Endothelial cell of umbilical vein (primary cell): ENCODE measurements at regions not wholly inside any gene's neighbourhood (a gene's known extent, or its start where the extent isn't known, plus 50 kb on each side); places are given as distances from the start of the nearest gene placed in this dataset.

Source experiments
- BruUV-seq: library from RNA; stranded (reverse); fragments of 400-500 nt; replicated peaks from 2 replicates; lab custom pipeline; 2021; lab: Mats Ljungman, UMichigan
- CTCF ChIA-PET: fragments of 300-600, 350-600 bp; sonication (Branson Sonifier 250); formaldehyde crosslinking; loops from one replicate; lab custom pipeline; 2021; ENCODE audit warnings: antibody characterized with exemption, inconsistent platforms; lab: Charles Lee
- POLR2A ChIA-PET: fragments of 300-600, 350-600 bp; sonication (Branson Sonifier 250); formaldehyde crosslinking; loops from one replicate; lab custom pipeline; 2021; ENCODE audit warnings: antibody characterized with exemption, inconsistent platforms; lab: Charles Lee
- DNase-seq: peaks from one replicate; pipeline ENCODE4 v3.0.0-alpha.2; 2011; ENCODE audit warnings: low read depth, low spot score
- FAIRE-seq: peaks from 2 replicates; lab custom pipeline; 2011; peaks lifted over from hg19 to GRCh38; lab: Jason Lieb, UNC
- H2AFZ ChIP-seq: 2 replicates; pipeline ENCODE4 v1.6.0; 2012; ENCODE audit warnings: low read depth, low read length, control low read depth, inconsistent platforms
- H3K27ac ChIP-seq: 2 replicates; pipeline ENCODE4 v1.5.1; 2011; ENCODE audit warnings: low read depth, mild to moderate bottlenecking, control low read depth, low read length, moderate library complexity; ENCODE audit not compliant: insufficient read depth
- H3K27me3 ChIP-seq, 2 experiments: 2 replicates each; pipeline versions ENCODE4 v1.6.0 to v1.6.1; 2011; ENCODE audit warnings: low read length in 2 of 2, mixed read lengths in 1 of 2; ENCODE audit not compliant: control insufficient read depth in 2 of 2, insufficient read depth in 2 of 2
- H3K36me3 ChIP-seq, 2 experiments: 2 replicates in 1 of 2; 3 replicates in 1 of 2; pipeline ENCODE4 v1.5.1; 2011; ENCODE audit warnings: low read length in 2 of 2, mild to moderate bottlenecking in 1 of 2, moderate library complexity in 1 of 2; ENCODE audit not compliant: control insufficient read depth in 2 of 2, insufficient read depth in 2 of 2; ENCODE audit errors: extremely low read depth in 1 of 2
- H3K4me1 ChIP-seq: 3 replicates; pipeline ENCODE4 v1.5.1; 2011; ENCODE audit warnings: mild to moderate bottlenecking, low read length; ENCODE audit not compliant: control insufficient read depth, insufficient read depth; ENCODE audit errors: extremely low read depth
- H3K4me2 ChIP-seq: 2 replicates; pipeline ENCODE4 v1.6.1; 2011; ENCODE audit warnings: low read length, control low read depth, mixed read lengths; ENCODE audit not compliant: insufficient read depth
- H3K4me3 ChIP-seq, 3 experiments: fragments of 200-600 bp in 1 of 3; sonication (generic), shearing (Covaris generic) in 1 of 3; replicated peaks in 1 of 3; 2 replicates each; pipeline ENCODE4 v1.5.1; 2011 to 2016; ENCODE audit warnings: control low read depth in 3 of 3, low read length in 3 of 3, mild to moderate bottlenecking in 2 of 3, inconsistent platforms in 1 of 3, low read depth in 1 of 3, moderate library complexity in 1 of 3; ENCODE audit not compliant: insufficient read depth in 1 of 3
- H3K79me2 ChIP-seq: 2 replicates; pipeline ENCODE4 v1.6.0; 2012; ENCODE audit warnings: low read length, inconsistent platforms; ENCODE audit not compliant: control insufficient read depth, insufficient read depth
- H3K9ac ChIP-seq: replicated peaks from 2 replicates; pipeline ENCODE3; 2011; ENCODE audit warnings: low read length, control low read depth; ENCODE audit not compliant: insufficient read depth; ENCODE audit errors: extremely low read depth
- H3K9me1 ChIP-seq: replicated peaks from 3 replicates; pipeline ENCODE4 v1.6.0; 2011; ENCODE audit warnings: mild to moderate bottlenecking, low read length; ENCODE audit not compliant: control insufficient read depth, insufficient read depth; ENCODE audit errors: extremely low read depth
- H3K9me3 ChIP-seq: replicated peaks from 2 replicates; pipeline ENCODE4 v1.5.1; 2012; ENCODE audit warnings: low read length, inconsistent platforms; ENCODE audit not compliant: control insufficient read depth, insufficient read depth
- H4K20me1 ChIP-seq: replicated peaks from 2 replicates; pipeline ENCODE3; 2011; ENCODE audit warnings: mild to moderate bottlenecking, low read length; ENCODE audit not compliant: control insufficient read depth, insufficient read depth; ENCODE audit errors: extremely low read depth
- CTCF ChIP-seq, 2 donors: IDR thresholded peaks; 1 replicate in 1 of 2; 2 replicates in 1 of 2; pipeline ENCODE4 v1.5.1; 2011; ENCODE audit warnings: low read length in 2 of 2, mild to moderate bottlenecking in 2 of 2, moderate library complexity in 2 of 2, control low read depth in 1 of 2, inconsistent platforms in 1 of 2, low read depth in 1 of 2; ENCODE audit not compliant: insufficient read depth in 1 of 2; ENCODE audit errors: extremely low read depth in 1 of 2
- EZH2 ChIP-seq: IDR thresholded peaks from 2 replicates; pipeline ENCODE4 v1.6.1; 2012; ENCODE audit warnings: borderline replicate concordance, low read depth, mild to moderate bottlenecking, moderate library complexity, low read length, inconsistent platforms; ENCODE audit not compliant: severe bottlenecking
- FOS ChIP-seq: IDR thresholded peaks from 2 replicates; pipeline ENCODE4 v1.6.1; 2011; ENCODE audit warnings: mild to moderate bottlenecking, low read length, moderate library complexity, borderline replicate concordance; ENCODE audit not compliant: insufficient read depth
- GATA2 ChIP-seq: IDR thresholded peaks from 2 replicates; pipeline ENCODE4 v1.7.0; 2011; ENCODE audit warnings: low read depth, mild to moderate bottlenecking, moderate library complexity, mixed read lengths, low read length; ENCODE audit not compliant: insufficient read length, insufficient read depth
- JUN ChIP-seq: IDR thresholded peaks from 2 replicates; pipeline ENCODE4 v1.6.1; 2011; ENCODE audit warnings: borderline replicate concordance, low read depth; ENCODE audit not compliant: insufficient read length, insufficient read depth
- MAX ChIP-seq: IDR thresholded peaks from 2 replicates; pipeline ENCODE4 v1.6.1; 2011; ENCODE audit not compliant: insufficient read depth, insufficient read length
- MYC ChIP-seq: IDR thresholded peaks from one replicate; pipeline ENCODE4 v1.6.1; 2011; ENCODE audit warnings: mild to moderate bottlenecking, low read depth, low read length
- POLR2A ChIP-seq: IDR thresholded peaks from 2 replicates; pipeline ENCODE4 v1.6.1; 2012; ENCODE audit warnings: low read depth, mild to moderate bottlenecking, control low read depth, low read length
- POLR2AphosphoS5 ChIP-seq: IDR thresholded peaks from 2 replicates; pipeline ENCODE4 v1.6.1; 2012; ENCODE audit warnings: low read depth, mild to moderate bottlenecking, control low read depth, low read length, moderate library complexity; ENCODE audit not compliant: insufficient read depth
- dilution Hi-C: fragments of 300-500 bp; cut with MboI; formaldehyde crosslinking; loops from one replicate; pipeline ENCODE4 v1.15.0; 2019; ENCODE audit warnings: low sequenced_read_pairs; ENCODE audit not compliant: extremely low pct_ligation_motif_present
- intact Hi-C: fragments of 100-400 bp; cut with micrococcal nuclease; formaldehyde crosslinking; loops from one replicate; pipeline ENCODE4 v1.10.0; 2022

GRCh38 chr17:59503500-59503899 lies 61.9 kb upstream of the DHX40 start:
- Histone ChIP-seq H3K36me3 (no peaks in the 10 kb centered on the region), H3K79me2 (no peaks in the 10 kb centered on the region), H3K4me2 (no peak overlapping the region), H2AFZ (no peak overlapping the region), H3K9me3 (no peaks in the 10 kb centered on the region), H3K9ac (no peak overlapping the region), H3K27me3 (no peaks in the 10 kb centered on the region), H4K20me1 (no peaks in the 10 kb centered on the region), H3K4me3 (no peak overlapping the region), H3K27ac (no peak overlapping the region), H3K9me1 (no peaks in the 10 kb centered on the region), H3K4me1 (no peaks in the 10 kb centered on the region)
- no peak for DNase-seq
- no peak for FAIRE-seq
- TF ChIP-seq POLR2AphosphoS5 (no peak), EZH2 (no peak), MAX (no peak), JUN (no peak), MYC (no peak), CTCF (IDR thresholded peaks at IDR 0.05; ENCODE audit: extremely low read depth in 1 of 2, insufficient read depth in 1 of 2, low read depth in 1 of 2, low read length in 2 of 2) (no peak), FOS (no peak), GATA2 (no peak), POLR2A (no peak)
- intact Hi-C loops (no loop called here), dilution Hi-C loops (no loop called here)
- CTCF ChIA-PET: interaction anchor here (0.9 to 2.8 kb wide), 2 partner anchors 11 to 192 kb away, joined by 4 to 7 read pairs; no protein-coding TSS in a partner anchor
- POLR2A ChIA-PET: no interaction called here
- BruUV-seq: no TSS peak
